T-cell (primary cell): ENCODE measurements at regions not wholly inside any gene's neighbourhood (a gene's known extent, or its start where the extent isn't known, plus 50 kb on each side); places are given as distances from the start of the nearest gene placed in this dataset.
"Not testable (repeated sequence)": the region's sequence is repeated elsewhere in the genome, so short reads cannot be mapped to it uniquely, and the experiment has no call there.

Experiments used
- ATAC-seq, 4 experiments: fragments of 200-7000 bp in 3 of 4; fragments of 150-1000 bp in 1 of 4; cut with Tn5 transposase; replicated peaks in 1 of 4; 1 replicate in 3 of 4; 2 replicates in 1 of 4; pipeline ENCODE4 v1.10.0; 2021; ENCODE audit warnings: moderate library complexity in 3 of 4, mild to moderate bottlenecking in 2 of 4, moderate number of reproducible peaks in 1 of 4
- CTCF ChIA-PET, 2 donors: fragments of 300-600 bp; sonication (Branson Sonifier 250); formaldehyde crosslinking; loops; one replicate each; lab custom pipeline; 2022; ENCODE audit warnings: antibody characterized with exemption in 2 of 2; lab: Charles Lee
- POLR2A ChIA-PET, 2 donors: fragments of 300-600 bp; sonication (Branson Sonifier 250); formaldehyde crosslinking; loops; one replicate each; lab custom pipeline; 2022; ENCODE audit warnings: antibody characterized with exemption in 2 of 2; lab: Charles Lee
- DNase-seq, 35 experiments: peaks; one replicate each; pipeline versions ENCODE4 v3.0.0 to v3.0.0-alpha.2; 2013 to 2023
- H3K27ac ChIP-seq: one replicate; pipeline ENCODE4 v1.5.1; 2013; ENCODE audit warnings: low read length
- H3K27me3 ChIP-seq, 2 experiments: replicated peaks in 1 of 2; 1 replicate in 1 of 2; 2 replicates in 1 of 2; pipeline versions ENCODE4 v1.6.1 to v1.7.0; 2013; ENCODE audit warnings: low read length in 1 of 2, mixed read lengths in 1 of 2; ENCODE audit not compliant: control insufficient read depth in 2 of 2, insufficient read depth in 2 of 2; ENCODE audit errors: extremely low read depth in 1 of 2
- H3K36me3 ChIP-seq, 2 donors: 1 replicate in 1 of 2; 2 replicates in 1 of 2; pipeline versions ENCODE4 v1.6.1 to v1.7.0; 2013; ENCODE audit warnings: low read length in 1 of 2; ENCODE audit not compliant: control insufficient read depth in 2 of 2, insufficient read depth in 1 of 2; ENCODE audit errors: extremely low read depth in 1 of 2
- H3K4me1 ChIP-seq, 2 experiments: 1 replicate in 1 of 2; 2 replicates in 1 of 2; pipeline versions ENCODE4 v1.6.1 to v1.7.0; 2013; ENCODE audit warnings: low read length in 2 of 2, mixed read lengths in 1 of 2; ENCODE audit not compliant: insufficient read depth in 2 of 2, control insufficient read depth in 1 of 2; ENCODE audit errors: extremely low read depth in 1 of 2
- H3K4me3 ChIP-seq, 2 donors: 1 replicate in 1 of 2; 2 replicates in 1 of 2; pipeline versions ENCODE4 v1.5.1 to v1.7.0; 2013; ENCODE audit warnings: mild to moderate bottlenecking in 2 of 2, low read length in 1 of 2, moderate library complexity in 1 of 2; ENCODE audit not compliant: control insufficient read depth in 1 of 2; ENCODE audit errors: extremely low read depth in 1 of 2
- H3K9me3 ChIP-seq: 2 replicates; pipeline ENCODE4 v1.7.0; 2013
- H3K27ac Mint-ChIP-seq, 2 donors: one replicate each; pipeline ENCODE4 v1.8.0; 2020 to 2021; ENCODE audit warnings: mild to moderate bottlenecking in 2 of 2, mixed read lengths in 2 of 2
- H3K27me3 Mint-ChIP-seq, 2 donors: one replicate each; pipeline ENCODE4 v1.8.0; 2021 to 2022; ENCODE audit warnings: mixed read lengths in 2 of 2
- H3K36me3 Mint-ChIP-seq: one replicate; pipeline ENCODE4 v1.8.0; 2021; ENCODE audit warnings: mixed read lengths
- H3K4me1 Mint-ChIP-seq, 3 donors: one replicate each; pipeline ENCODE4 v1.8.0; 2020 to 2022; ENCODE audit warnings: mixed read lengths in 3 of 3, mild to moderate bottlenecking in 1 of 3
- H3K4me3 Mint-ChIP-seq, 3 donors: one replicate each; pipeline ENCODE4 v1.8.0; 2020 to 2022; ENCODE audit warnings: mild to moderate bottlenecking in 3 of 3, mixed read lengths in 3 of 3, moderate library complexity in 3 of 3
- H3K9me3 Mint-ChIP-seq, 3 donors: one replicate each; pipeline ENCODE4 v1.8.0; 2020 to 2022; ENCODE audit warnings: mixed read lengths in 3 of 3
- WGBS: methylation state at CpG from one replicate; pipeline ENCODE4 v1.1.5; 2013; ENCODE audit warnings: missing lambda C conversion rate; ENCODE audit not compliant: insufficient coverage; 5-methylcytosine and 5-hydroxymethylcytosine counted together

DNA sequence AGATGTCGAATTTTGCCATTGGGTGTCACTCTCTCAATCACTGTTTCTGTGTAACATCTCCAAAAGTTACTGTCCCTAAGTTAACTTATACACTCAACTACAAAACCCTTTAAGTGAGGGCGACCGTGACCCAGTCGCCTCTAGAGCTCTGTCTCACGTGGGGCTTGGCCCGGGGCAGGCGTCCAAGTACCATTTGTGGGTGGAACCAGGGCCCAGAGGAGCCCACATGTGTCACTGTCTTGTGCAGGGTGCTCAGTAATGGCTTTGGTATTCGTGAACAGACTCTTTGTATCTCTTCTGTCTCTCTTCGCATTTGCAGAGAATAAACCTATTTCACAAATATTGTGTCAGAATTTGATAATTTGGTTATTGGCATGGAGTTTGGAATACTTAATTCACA, 109.9 kb upstream of the THBS2 start:
- Histone ChIP-seq H3K27ac (no peak overlapping the region), H3K27me3 (peaks cover 0 to 4% of the 10 kb centered on the region in 2 experiments), H3K4me3 (no peak overlapping the region), H3K36me3 (no peaks in the 10 kb centered on the region), H3K9me3 (no peaks in the 10 kb centered on the region), H3K4me1 (no peaks in the 10 kb centered on the region)
- peaks cover 0 to 7% (median 3%) of the 10 kb centered on the region in 3 donors for H3K9me3 Mint-ChIP-seq
- ChIA-PET CTCF (no interaction called here), POLR2A (no interaction called here)
- no peaks in the 10 kb centered on the region for H3K4me1 Mint-ChIP-seq
- WGBS: 90% methylated on average over 6 of the region's 9 CpGs
- H3K27ac Mint-ChIP-seq: no peak overlapping the region
- ATAC-seq (no peak), DNase-seq (no peak)
- peaks cover 0 to 4% of the 10 kb centered on the region in 2 donors for H3K27me3 Mint-ChIP-seq
- H3K36me3 Mint-ChIP-seq: no peaks in the 10 kb centered on the region
- no peak overlapping the region for H3K4me3 Mint-ChIP-seq

DNA sequence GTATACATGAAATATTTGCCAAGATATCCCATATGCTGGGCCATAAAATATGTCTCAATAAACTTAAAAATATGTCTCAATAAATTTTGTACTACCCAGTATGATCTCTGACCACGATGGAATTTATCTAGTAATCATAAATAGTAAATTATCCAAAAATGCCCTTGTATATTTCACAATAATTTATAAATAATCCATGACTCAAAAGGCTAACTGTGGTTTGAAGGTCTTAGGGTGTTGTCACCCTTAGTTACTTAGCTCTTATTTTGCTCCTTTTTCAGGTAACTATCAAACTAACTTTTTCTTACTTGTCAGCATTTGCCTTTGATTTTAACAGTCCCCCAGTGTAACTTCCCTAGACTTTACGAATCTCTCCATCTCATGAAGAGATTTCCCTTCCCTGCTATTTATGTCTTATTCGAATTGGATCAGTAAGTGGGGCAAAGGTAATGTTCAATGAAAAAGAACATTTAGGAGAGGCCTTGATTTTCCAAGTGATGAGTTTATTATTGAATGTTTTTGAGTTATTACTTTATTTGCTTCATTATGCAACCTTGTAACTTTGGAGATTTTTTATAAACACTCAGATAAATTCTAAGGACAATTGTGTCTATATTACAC, 109.0 kb upstream of the THBS2 start:
- CTCF ChIA-PET: no interaction called here
- Histone ChIP-seq H3K4me1 (no peaks in the 10 kb centered on the region), H3K9me3 (no peaks in the 10 kb centered on the region), H3K27ac (no peak overlapping the region), H3K36me3 (no peaks in the 10 kb centered on the region), H3K27me3 (peaks cover 0 to 4% of the 10 kb centered on the region in 2 experiments), H3K4me3 (no peak overlapping the region)
- no CpG with 5 or more reads among the region's 3 CpGs for WGBS
- Mint-ChIP-seq H3K4me1 (no peaks in the 10 kb centered on the region), H3K4me3 (no peak overlapping the region), H3K36me3 (no peaks in the 10 kb centered on the region), H3K27ac (no peak overlapping the region), H3K27me3 (peaks cover 2 to 6% of the 10 kb centered on the region in 2 donors), H3K9me3 (peaks cover 0 to 7% (median 3%) of the 10 kb centered on the region in 3 donors)
- POLR2A ChIA-PET: no interaction called here
- ATAC-seq (no peak), DNase-seq (no peak)

DNA sequence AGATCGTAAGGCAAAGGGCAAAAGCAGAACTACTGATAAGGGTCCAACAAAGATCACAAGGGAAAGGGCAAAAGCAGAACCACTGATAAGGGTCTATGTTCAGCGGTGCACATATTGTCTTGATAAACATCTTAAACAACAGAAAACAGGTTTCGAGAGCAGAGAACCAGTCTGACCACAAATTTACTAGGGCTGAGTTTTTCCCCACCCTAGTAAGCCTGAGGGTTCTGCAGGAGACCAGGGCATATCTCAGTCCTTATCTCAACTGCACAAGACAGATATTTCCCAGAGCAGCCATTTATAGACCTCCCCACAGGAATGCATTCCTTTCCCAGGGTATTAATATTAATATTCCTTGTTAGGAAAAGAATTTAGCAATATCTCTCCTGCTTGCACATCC, 101.4 kb upstream of the THBS2 start:
- DNase-seq, H3K4me1 ChIP-seq, H3K9me3 ChIP-seq, ATAC-seq, H3K36me3 Mint-ChIP-seq, H3K27ac Mint-ChIP-seq, H3K4me3 ChIP-seq, H3K4me1 Mint-ChIP-seq, H3K36me3 ChIP-seq, H3K4me3 Mint-ChIP-seq, POLR2A ChIA-PET, CTCF ChIA-PET, H3K27ac ChIP-seq: not testable (repeated sequence)
- 68% methylated on average over 2 of the region's 3 CpGs for WGBS
- H3K27me3 ChIP-seq: peaks cover 0 to 14% of the 10 kb centered on the region in 2 experiments
- H3K9me3 Mint-ChIP-seq: peaks cover 6 to 10% (median 10%) of the 10 kb centered on the region in 3 donors
- peaks cover 26 to 32% of the 10 kb centered on the region in 2 donors for H3K27me3 Mint-ChIP-seq

DNA sequence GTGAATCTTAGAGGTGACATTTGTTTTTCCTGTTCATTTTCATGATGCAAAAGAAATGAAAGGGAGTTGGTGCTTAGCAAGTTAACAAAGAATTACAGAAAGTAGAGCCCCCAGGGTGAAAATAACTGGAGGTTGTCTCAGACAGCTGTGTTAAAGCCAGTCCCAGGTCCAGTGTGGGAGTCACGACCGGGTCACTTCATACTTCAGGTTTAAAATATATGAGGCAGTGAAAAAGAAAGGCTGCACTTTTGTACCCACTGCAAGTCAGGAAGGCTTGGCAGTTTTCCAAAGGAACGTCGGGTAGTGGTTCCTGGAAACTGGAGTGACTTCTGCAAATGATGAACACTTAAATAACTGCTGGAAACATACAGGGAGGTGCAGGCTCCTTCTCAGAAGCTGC, 91.5 kb upstream of the THBS2 start:
- CTCF ChIA-PET: no interaction called here
- Histone ChIP-seq H3K27me3 (peaks cover 0 to 12% of the 10 kb centered on the region in 2 experiments), H3K36me3 (no peaks in the 10 kb centered on the region), H3K4me3 (no peak overlapping the region), H3K27ac (no peak overlapping the region), H3K9me3 (no peaks in the 10 kb centered on the region), H3K4me1 (no peaks in the 10 kb centered on the region)
- Mint-ChIP-seq H3K27ac (no peak overlapping the region), H3K36me3 (no peaks in the 10 kb centered on the region), H3K4me1 (no peaks in the 10 kb centered on the region), H3K27me3 (peaks cover 7 to 11% of the 10 kb centered on the region in 2 donors), H3K9me3 (peaks cover 0 to 4% (median 0%) of the 10 kb centered on the region in 3 donors), H3K4me3 (no peak overlapping the region)
- POLR2A ChIA-PET: no interaction called here
- ATAC-seq (no peak), DNase-seq (no peak)
- 58% methylated on average over 4 of the region's 4 CpGs for WGBS

DNA sequence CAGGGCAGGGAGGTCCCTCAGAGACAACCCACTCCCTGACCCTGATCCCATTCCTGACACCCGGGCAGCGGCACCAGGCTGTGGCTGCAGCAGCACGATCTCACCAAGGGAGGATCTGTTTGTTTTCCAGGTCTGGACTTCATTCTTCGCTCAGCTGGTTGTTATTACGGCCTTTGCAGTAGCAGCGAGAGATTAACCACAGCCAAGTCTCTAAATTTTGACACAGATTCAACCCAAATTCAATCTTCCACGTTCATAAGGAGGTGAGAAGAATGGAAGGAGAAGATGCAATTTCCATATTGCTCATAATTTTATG, 91.1 kb upstream of the THBS2 start:
- CTCF ChIA-PET: no interaction called here
- WGBS: 73% methylated on average over 4 of the region's 7 CpGs

DNA sequence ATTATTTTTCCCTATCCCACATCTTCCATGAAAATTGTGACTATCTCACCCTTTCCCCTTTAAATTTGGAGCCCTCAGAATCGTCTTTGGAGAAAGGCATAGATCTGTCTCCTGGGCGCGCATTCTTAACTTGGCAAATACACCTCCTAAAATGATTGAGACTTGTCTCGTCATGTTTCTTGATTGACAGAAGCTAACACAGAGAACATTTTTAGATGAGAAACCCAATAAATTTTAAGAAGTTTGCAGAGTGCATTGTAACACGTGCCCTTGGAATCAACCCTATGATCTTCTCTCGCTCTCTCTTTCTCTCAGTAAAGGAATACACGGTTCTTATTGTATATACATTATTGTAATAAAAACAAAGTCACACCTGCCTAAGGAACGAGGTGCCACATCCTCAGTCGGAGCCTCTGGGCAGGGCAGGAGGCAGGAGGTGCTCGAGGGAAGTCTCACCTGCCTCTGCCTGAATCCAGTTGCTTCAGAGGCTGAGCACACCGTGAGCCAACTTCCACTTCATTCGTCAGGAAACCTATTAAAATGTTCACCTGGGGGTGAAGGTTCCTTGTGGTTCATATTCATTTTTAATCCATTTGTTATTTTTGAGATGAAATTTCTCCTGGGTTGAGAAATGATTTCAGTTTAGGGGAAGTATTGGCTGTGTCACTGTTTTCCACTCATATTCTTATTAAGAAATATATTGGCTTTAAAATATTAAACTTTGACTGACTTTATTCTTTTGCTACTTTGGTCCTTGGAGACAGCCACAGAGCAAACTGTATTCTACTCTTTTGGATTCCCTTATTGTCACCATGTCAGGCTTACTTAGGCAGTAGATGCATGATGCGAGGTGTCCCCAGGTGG, 90.5 kb upstream of the THBS2 start:
- no peaks in the 10 kb centered on the region for H3K4me1 Mint-ChIP-seq
- ATAC-seq (no peak), DNase-seq (no peak)
- peaks cover 7 to 11% of the 10 kb centered on the region in 2 donors for H3K27me3 Mint-ChIP-seq
- H3K4me1 ChIP-seq: no peaks in the 10 kb centered on the region
- no peaks in the 10 kb centered on the region for H3K36me3 ChIP-seq
- WGBS: 81% methylated on average over 4 of the region's 13 CpGs
- H3K27ac ChIP-seq: no peak overlapping the region
- H3K4me3 Mint-ChIP-seq: no peak overlapping the region
- H3K4me3 ChIP-seq: no peak overlapping the region
- no peak overlapping the region for H3K27ac Mint-ChIP-seq
- peaks cover 0 to 15% of the 10 kb centered on the region in 2 experiments for H3K27me3 ChIP-seq
- ChIA-PET POLR2A (no interaction called here), CTCF (no interaction called here)
- H3K9me3 ChIP-seq: no peaks in the 10 kb centered on the region
- no peaks in the 10 kb centered on the region for H3K9me3 Mint-ChIP-seq
- H3K36me3 Mint-ChIP-seq: no peaks in the 10 kb centered on the region

More for the DNA sequence above, 91.1 kb upstream of the THBS2 start:
- ATAC-seq (no peak), DNase-seq (no peak)
- Histone ChIP-seq H3K36me3 (no peaks in the 10 kb centered on the region), H3K27ac (no peak overlapping the region), H3K4me3 (no peak overlapping the region), H3K9me3 (no peaks in the 10 kb centered on the region), H3K27me3 (peaks cover 0 to 15% of the 10 kb centered on the region in 2 experiments), H3K4me1 (no peaks in the 10 kb centered on the region)
- Mint-ChIP-seq H3K27ac (no peak overlapping the region), H3K9me3 (peaks cover 0 to 3% (median 0%) of the 10 kb centered on the region in 3 donors), H3K27me3 (peaks cover 7 to 11% of the 10 kb centered on the region in 2 donors), H3K4me1 (no peaks in the 10 kb centered on the region), H3K36me3 (no peaks in the 10 kb centered on the region), H3K4me3 (no peak overlapping the region)
- POLR2A ChIA-PET: no interaction called here
